TTC549 (cell line): ENCODE measurements at regions not wholly inside any gene's neighbourhood (a gene's known extent, or its start where the extent isn't known, plus 50 kb on each side); places are given as distances from the start of the nearest gene placed in this dataset.
"Not testable (repeated sequence)": the region's sequence is repeated elsewhere in the genome, so short reads cannot be mapped to it uniquely, and the experiment has no call there.

Experiments
- FAIRE-seq: peaks from 2 replicates; lab custom pipeline; 2012; peaks lifted over from hg19 to GRCh38; lab: Jason Lieb, UNC

- FAIRE-seq, result not testable (repeated sequence)
These were observed 59.6 kb upstream of the DMRTB1 start for GRCh38 chr1:53399370-53400133.

- no peak for FAIRE-seq
These were observed 58.2 kb upstream of the DMRTB1 start for GRCh38 chr1:53400761-53401674.

GRCh38 chr1:53401813-53402745, 57.1 kb upstream of the DMRTB1 start:
- no peak for FAIRE-seq

- FAIRE-seq, result no peak
These were observed 56.1 kb upstream of the DMRTB1 start for GRCh38 chr1:53402891-53403655.

GRCh38 chr1:53405737-53406136, 53.5 kb upstream of the DMRTB1 start:
- FAIRE-seq, result no peak

- FAIRE-seq, result no peak
These were observed 52.5 kb upstream of the DMRTB1 start for GRCh38 chr1:53406551-53407235.

- no peak for FAIRE-seq
These were observed 51.0 kb upstream of the DMRTB1 start for GRCh38 chr1:53408013-53408754.

- no peak for FAIRE-seq
These were observed 50.5 kb upstream of the DMRTB1 start for GRCh38 chr1:53408755-53409129.

- FAIRE-seq, result no peak
These were observed 50.0 kb upstream of the DMRTB1 start for GRCh38 chr1:53409233-53409632.
